ENCODE measurements at regions not wholly inside any gene's neighbourhood (a gene's known extent, or its start where the extent isn't known, plus 50 kb on each side); places are given as distances from the start of the nearest gene placed in this dataset.
"Not testable (repeated sequence)": the region's sequence is repeated elsewhere in the genome, so short reads cannot be mapped to it uniquely, and the experiment has no call there.

- DNase-seq = not testable (repeated sequence)
Measured at GRCh38 chr9:65449886-65450610, 165.0 kb upstream of the FOXD4L5 start.

DNA sequence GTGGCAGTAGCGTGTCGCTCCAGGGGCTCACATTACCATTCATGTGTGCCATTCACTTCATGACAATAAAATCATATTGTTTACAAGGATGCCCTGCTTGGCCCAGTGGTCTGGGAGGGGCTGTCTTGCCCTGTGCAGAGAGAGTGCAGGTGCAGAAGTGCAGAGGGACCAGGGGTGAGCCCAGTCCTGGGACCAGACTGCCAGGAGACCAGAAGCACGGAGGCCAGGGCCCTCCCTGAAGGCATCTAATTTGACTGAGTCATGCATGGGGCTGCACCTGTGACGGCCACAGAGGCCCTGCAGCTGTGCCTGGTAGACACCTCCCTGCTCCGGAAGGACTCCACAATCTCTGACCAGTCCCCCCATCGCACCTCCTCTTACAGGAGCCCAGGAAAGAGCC is 164.4 kb upstream of the FOXD4L5 start:
- no peak for DNase-seq

DNA sequence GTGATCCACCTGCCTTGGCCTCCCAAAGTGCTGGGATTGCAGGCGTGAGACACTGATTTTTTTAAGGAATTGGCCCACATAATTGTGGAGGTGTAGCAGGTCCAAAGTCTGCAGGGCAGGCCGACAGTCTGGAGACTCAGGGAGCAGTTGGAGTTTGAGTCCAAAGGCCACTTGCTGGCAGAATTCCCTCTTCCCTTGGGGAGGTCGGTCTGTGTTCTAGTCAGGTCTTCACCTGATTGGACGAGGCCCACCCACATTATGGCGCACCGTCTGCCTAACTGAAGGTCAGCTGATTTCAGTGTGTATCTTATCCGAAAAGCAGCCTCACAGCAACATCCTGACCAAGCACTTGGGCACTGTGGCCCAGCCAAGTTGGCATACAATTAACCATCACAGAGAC is 162.1 kb upstream of the FOXD4L5 start:
- DNase-seq = not testable (repeated sequence)

DNA sequence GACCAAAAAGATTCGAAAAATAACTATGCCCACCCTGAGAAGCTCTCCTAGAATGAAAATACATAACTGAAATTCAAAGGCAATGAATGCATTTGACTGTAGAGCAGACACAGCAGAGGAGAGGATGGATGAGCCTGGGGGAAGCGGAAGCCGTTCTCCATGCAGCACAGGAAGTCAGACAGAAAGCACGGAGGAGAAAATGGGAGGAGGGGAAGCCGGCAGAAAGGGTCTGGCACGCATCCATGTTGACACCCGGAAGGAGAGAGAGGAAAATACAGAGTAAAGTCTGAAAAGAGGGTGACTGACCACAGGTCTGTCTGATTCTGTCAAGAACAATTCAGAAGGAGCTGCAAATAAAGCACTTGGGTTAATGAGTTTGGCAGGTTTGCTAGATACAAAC is 161.0 kb upstream of the FOXD4L5 start:
- DNase-seq = not testable (repeated sequence)

- DNase-seq = no peak
Measured at GRCh38 chr9:65444943-65445342, 159.9 kb upstream of the FOXD4L5 start.

GRCh38 chr9:65442116-65442515 is 157.1 kb upstream of the FOXD4L5 start:
- not testable (repeated sequence) for DNase-seq

DNA sequence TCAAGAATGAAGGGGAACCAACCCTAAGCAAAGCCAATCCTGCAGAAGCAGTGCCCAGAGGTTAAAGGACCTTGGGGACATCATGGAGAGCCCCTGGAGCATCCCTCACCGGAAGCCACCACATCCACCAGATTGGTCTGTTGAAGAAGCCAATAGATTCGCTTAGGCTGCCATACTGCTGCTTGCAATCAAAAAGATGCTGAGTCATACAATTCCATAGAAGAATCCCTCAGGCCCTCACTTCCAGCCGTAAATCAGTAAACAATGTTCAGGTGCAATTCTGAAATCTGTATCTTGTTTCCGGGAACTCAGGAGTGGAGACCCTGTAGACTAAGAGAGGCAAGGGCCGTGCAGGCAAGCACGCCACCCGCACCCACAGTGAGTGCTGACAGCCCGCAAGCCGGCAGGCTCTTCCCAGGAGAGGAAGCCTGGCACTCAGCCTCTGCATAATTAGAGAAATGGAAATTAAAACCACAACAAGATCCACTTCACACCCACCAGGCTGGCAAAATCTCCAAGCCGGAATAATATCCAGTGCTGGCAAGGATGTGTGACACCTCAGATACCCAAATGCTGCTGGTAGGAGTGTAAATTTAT is 156.4 kb upstream of the FOXD4L5 start:
- DNase-seq = not testable (repeated sequence)

- DNase-seq = no peak
Measured at GRCh38 chr9:65437724-65438123, 152.7 kb upstream of the FOXD4L5 start.

DNA sequence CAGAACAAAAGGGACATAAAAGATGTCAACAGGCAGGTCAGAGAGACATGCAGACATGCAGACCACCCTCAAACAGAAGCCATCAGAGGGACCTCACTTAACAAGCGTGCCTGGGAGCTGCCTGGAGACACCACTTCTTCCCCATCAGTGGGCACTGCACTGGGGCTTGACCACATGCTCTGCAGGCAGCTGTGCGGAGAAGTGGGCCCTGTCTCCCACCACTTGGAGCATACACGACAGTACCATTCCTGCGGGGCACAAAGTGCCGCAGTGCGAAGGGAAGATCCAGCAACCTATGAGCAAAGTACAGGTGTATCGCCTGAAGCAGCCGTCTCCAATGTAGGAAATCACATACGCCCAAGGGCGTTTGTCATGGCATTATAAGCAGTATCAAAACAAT is 150.5 kb upstream of the FOXD4L5 start:
- DNase-seq = no peak

DNA sequence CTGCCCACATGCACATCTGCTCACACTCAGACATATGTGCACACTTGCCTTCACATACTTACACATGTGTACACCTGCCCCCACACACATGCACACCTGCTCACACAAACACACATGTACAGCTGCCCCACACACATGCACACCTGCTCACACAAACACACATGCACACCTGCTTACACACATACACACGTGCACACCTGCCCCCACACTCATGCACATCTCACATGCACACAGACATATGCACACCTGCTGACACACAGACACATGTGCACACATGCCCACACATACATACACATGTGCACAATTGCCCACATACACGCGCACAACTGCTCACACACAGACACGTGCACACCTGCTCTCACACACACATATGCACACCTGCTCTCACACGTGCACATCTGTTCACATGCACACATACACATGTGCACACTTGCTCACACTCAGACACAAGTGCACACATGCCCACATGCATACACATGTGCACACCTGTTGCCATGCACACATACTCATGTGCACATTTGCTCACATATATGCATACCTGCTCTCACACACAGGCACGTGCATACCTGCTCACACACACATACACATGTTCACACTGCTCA is 147.8 kb upstream of the FOXD4L5 start:
- DNase-seq = no peak

- no peak for DNase-seq
Measured at GRCh38 chr9:65432051-65432450, 147.0 kb upstream of the FOXD4L5 start.

- DNase-seq = no peak
Measured at GRCh38 chr9:65430221-65430620, 145.2 kb upstream of the FOXD4L5 start.

- DNase-seq = not testable (repeated sequence)
Measured at GRCh38 chr9:65427361-65427760, 142.4 kb upstream of the FOXD4L5 start.

- DNase-seq = not testable (repeated sequence)
Measured at GRCh38 chr9:65426813-65427212, 141.8 kb upstream of the FOXD4L5 start.

GRCh38 chr9:65426231-65426630 is 141.2 kb upstream of the FOXD4L5 start:
- DNase-seq = no peak

- not testable (repeated sequence) for DNase-seq
Measured at GRCh38 chr9:65425183-65425582, 140.2 kb upstream of the FOXD4L5 start.

DNA sequence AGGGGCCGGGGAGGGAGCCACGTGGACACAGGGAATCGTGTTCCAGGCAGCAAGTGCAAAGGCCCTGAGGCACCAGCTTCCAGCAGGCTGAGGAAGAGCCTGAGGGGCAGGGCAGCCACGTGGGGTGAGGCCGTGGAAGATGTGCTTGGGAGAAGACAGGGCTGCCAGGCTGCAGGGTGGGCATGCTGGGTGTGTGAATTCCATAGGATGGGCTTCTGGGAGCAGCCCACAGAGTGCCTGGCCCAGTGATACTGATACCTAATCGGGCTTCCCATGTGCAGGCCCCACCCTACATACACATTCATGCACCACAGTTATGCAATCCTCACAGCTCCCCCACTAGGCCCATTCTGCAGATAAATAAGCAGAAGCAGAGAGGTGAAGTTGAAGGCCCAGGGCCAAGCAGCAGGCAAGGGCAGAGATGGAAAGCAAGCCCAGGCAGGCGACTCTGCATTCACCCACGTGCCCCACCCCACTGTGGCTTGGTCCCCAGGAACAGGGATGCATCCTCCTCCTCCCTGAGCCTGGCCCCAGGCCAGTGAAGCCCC is 139.5 kb upstream of the FOXD4L5 start:
- DNase-seq = not testable (repeated sequence)

DNA sequence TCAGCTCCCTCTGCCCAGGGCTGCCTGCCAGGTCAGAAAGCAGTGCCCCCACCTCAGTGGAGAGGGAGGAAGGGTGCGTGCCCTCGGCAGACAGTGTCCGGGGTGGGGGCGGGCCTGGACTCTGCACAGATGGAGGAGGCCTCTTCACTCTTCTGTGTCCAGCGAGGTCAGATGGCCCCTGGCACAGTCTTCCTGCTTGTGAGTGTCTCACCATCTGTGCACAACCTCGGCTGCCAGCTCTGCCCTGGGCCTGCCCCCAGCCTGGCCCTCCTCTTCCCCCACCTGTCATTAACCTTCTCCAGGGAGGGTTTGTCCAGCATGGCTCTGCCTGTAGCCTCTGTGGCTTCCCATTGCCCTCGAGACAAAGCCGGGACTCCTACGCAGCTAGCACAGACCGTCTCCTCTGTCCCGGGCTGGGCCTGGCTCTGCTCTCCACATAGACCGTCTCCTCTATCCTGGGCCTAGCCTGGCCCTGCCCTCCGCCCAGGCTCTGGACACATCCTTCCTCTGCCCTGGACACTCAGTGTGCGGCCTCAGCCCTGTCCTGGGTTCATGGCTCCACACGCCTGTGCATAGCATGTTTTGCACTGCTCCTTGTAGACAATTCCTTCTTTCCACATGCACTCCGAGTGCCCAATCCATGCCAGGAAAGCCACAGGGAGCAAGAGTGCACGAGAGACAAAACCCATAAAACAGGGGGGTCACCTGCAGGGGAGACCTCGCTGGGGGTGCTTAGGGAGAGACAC is 138.9 kb upstream of the FOXD4L5 start:
- not testable (repeated sequence) for DNase-seq

- DNase-seq = not testable (repeated sequence)
Measured at GRCh38 chr9:65422966-65423690, 138.1 kb upstream of the FOXD4L5 start.

DNA sequence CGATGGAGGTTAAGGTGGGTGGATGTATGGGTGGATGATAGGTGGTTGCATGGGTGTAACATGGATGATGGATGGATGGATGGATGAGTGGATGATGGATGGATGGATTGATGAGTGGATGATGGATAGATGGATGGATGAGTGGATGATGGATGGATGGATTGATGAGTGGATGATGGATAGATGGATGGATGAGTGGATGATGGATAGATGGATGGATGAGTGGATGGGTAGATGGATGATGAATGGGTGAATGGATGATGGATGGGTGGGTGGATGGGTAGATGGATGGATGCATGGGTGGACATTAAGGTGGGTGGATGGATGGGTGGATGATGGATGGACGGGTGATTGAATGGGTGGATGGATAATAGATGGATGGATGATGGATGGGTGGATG is 136.5 kb upstream of the FOXD4L5 start:
- DNase-seq = not testable (repeated sequence)

DNA sequence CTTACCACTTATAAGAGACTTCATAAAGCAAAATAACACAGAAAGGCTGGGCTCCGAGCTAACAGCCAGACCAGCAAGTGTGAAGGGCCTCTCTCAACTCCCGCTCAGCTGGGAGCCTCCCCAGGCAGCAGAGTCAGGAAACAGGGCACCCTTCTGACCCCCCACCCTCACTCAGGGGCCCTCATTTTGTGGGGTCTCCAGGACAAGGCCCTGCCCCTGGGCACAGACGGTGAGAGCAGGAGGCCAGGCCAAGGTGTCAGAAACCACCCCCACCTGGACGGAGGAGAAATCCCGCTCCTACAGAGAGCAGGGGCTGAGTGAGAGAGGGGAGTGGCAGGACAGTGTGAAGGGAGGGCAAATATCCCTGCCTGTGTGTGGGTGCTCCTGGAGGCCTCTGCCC is 135.8 kb upstream of the FOXD4L5 start:
- no peak for DNase-seq

- not testable (repeated sequence) for DNase-seq
Measured at GRCh38 chr9:65418966-65419365, 134.0 kb upstream of the FOXD4L5 start.
